DND-41 (cell line): ENCODE measurements at regions not wholly inside any gene's neighbourhood (a gene's known extent, or its start where the extent isn't known, plus 50 kb on each side); places are given as distances from the start of the nearest gene placed in this dataset.

Experiments
- ATAC-seq: fragments of 200-7000 bp; cut with Tn5 transposase; 3 replicates; pipeline ENCODE4 v1.9.1; 2021; ENCODE audit warnings: low read depth; ENCODE audit not compliant: insufficient read depth
- DNase-seq: peaks from one replicate; pipeline ENCODE4 v3.0.0-alpha.2; 2020
- H2AFZ ChIP-seq: 2 replicates; pipeline ENCODE4 v1.6.0; 2012; ENCODE audit warnings: low read depth, low read length
- H3K27ac ChIP-seq: 2 replicates; pipeline ENCODE4 v1.5.1; 2012; ENCODE audit warnings: low read length, inconsistent platforms
- H3K27me3 ChIP-seq: fragments of 200-600 bp; sonication (generic); 2 replicates; pipeline ENCODE4 v1.6.0; 2012; ENCODE audit warnings: low read length, mild to moderate bottlenecking, inconsistent platforms; ENCODE audit not compliant: insufficient read depth, poor library complexity
- H3K36me3 ChIP-seq: 2 replicates; pipeline ENCODE4 v1.5.1; 2012; ENCODE audit warnings: low read length, inconsistent platforms; ENCODE audit not compliant: insufficient read depth
- H3K4me1 ChIP-seq: 2 replicates; pipeline ENCODE4 v1.5.1; 2012; ENCODE audit warnings: mild to moderate bottlenecking, low read length; ENCODE audit not compliant: insufficient read depth
- H3K4me2 ChIP-seq: 2 replicates; pipeline ENCODE4 v1.6.0; 2012; ENCODE audit warnings: mild to moderate bottlenecking, moderate library complexity, low read length, inconsistent platforms; ENCODE audit not compliant: insufficient read depth
- H3K4me3 ChIP-seq, 2 experiments: fragments of 200-600 bp in 1 of 2; shearing (Covaris generic) in 1 of 2; 2 replicates each; pipeline ENCODE4 v1.5.1; 2012 to 2016; ENCODE audit warnings: inconsistent platforms in 2 of 2, low read length in 2 of 2, mild to moderate bottlenecking in 2 of 2, low read depth in 1 of 2, moderate library complexity in 1 of 2
- H3K79me2 ChIP-seq: 2 replicates; pipeline ENCODE4 v1.6.0; 2012; ENCODE audit warnings: low read length, inconsistent platforms; ENCODE audit not compliant: insufficient read depth
- H3K9ac ChIP-seq: 2 replicates; pipeline ENCODE4 v1.6.0; 2012; ENCODE audit warnings: low read depth, mild to moderate bottlenecking, inconsistent platforms, low read length, moderate library complexity
- H3K9me3 ChIP-seq: 2 replicates; pipeline ENCODE4 v1.5.1; 2012; ENCODE audit warnings: low read length, moderate library complexity, mild to moderate bottlenecking, inconsistent platforms; ENCODE audit not compliant: insufficient read depth, severe bottlenecking
- H4K20me1 ChIP-seq: 2 replicates; pipeline ENCODE4 v1.6.0; 2012; ENCODE audit warnings: low read length; ENCODE audit not compliant: insufficient read depth
- EZH2 ChIP-seq: IDR thresholded peaks from 3 replicates; pipeline ENCODE4 v1.6.1; 2012; ENCODE audit warnings: borderline replicate concordance, low read depth, mild to moderate bottlenecking, moderate library complexity, low read length, inconsistent platforms; ENCODE audit not compliant: severe bottlenecking
- TF ChIP-seq, protein P1 (sequence below): IDR thresholded peaks from 2 replicates; pipeline ENCODE4 v1.5.1; 2012; ENCODE audit warnings: borderline replicate concordance, low read length, moderate library complexity, mild to moderate bottlenecking; ENCODE audit not compliant: poor library complexity, severe bottlenecking; ENCODE audit errors: extremely low read depth

GRCh38 chr3:124409650-124410275, 320.5 kb upstream of the UMPS start:
- Histone ChIP-seq H3K4me3 (no peak overlapping the region), H3K4me1 (no peaks in the 10 kb centered on the region), H3K9me3 (no peaks in the 10 kb centered on the region), H3K27me3 (peaks cover 5% of the 10 kb centered on the region), H4K20me1 (no peaks in the 10 kb centered on the region; the same call in 1 of the 2 replicates), H3K4me2 (no peak overlapping the region), H3K9ac (no peak overlapping the region), H2AFZ (no peak overlapping the region), H3K36me3 (no peaks in the 10 kb centered on the region), H3K27ac (no peak overlapping the region), H3K79me2 (no peaks in the 10 kb centered on the region)
- ATAC-seq (no peak), DNase-seq (no peak)
- TF ChIP-seq, protein P1, sequence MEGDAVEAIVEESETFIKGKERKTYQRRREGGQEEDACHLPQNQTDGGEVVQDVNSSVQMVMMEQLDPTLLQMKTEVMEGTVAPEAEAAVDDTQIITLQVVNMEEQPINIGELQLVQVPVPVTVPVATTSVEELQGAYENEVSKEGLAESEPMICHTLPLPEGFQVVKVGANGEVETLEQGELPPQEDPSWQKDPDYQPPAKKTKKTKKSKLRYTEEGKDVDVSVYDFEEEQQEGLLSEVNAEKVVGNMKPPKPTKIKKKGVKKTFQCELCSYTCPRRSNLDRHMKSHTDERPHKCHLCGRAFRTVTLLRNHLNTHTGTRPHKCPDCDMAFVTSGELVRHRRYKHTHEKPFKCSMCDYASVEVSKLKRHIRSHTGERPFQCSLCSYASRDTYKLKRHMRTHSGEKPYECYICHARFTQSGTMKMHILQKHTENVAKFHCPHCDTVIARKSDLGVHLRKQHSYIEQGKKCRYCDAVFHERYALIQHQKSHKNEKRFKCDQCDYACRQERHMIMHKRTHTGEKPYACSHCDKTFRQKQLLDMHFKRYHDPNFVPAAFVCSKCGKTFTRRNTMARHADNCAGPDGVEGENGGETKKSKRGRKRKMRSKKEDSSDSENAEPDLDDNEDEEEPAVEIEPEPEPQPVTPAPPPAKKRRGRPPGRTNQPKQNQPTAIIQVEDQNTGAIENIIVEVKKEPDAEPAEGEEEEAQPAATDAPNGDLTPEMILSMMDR, result no peak
- no peak for TF ChIP-seq EZH2

- Histone ChIP-seq H3K4me2 (no peak overlapping the region), H4K20me1 (no peaks in the 10 kb centered on the region; the same call in 1 of the 2 replicates), H3K9ac (no peak overlapping the region), H3K9me3 (no peaks in the 10 kb centered on the region), H3K4me3 (no peak overlapping the region), H3K79me2 (no peaks in the 10 kb centered on the region), H3K27me3 (peaks cover 5% of the 10 kb centered on the region), H3K4me1 (no peaks in the 10 kb centered on the region), H3K27ac (no peak overlapping the region), H2AFZ (no peak overlapping the region), H3K36me3 (no peaks in the 10 kb centered on the region)
- DNase-seq (no peak), ATAC-seq (no peak)
- no peak for TF ChIP-seq EZH2
- TF ChIP-seq, protein P1, result no peak
These were observed 319.8 kb upstream of the UMPS start for GRCh38 chr3:124410471-124410870.

DNA sequence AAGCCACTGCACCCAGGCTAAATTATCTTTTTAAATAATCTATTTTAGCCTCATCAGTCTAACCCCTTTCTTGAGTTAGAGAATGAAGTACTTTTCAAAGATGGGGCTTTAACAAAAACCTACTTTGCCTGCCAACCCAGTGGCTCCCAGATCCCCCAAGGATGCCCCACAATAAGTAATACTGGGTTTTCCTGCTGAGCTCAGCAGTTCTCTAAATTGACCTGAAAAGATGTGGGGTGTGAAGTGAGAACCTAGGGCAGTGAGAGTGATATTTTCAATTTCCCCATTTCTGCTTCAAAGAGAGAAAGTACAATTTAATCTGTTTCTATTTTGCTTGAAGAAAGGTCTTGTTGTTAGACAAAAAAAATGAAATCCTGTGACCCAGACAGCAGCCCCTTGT, 318.5 kb upstream of the UMPS start:
- no peaks in the 10 kb centered on the region for H3K36me3 ChIP-seq
- H3K27me3 ChIP-seq, result peaks cover 8% of the 10 kb centered on the region
- no peaks in the 10 kb centered on the region; the same call in 1 of the 2 replicates for H4K20me1 ChIP-seq
- H3K27ac ChIP-seq, result no peak overlapping the region
- H3K9me3 ChIP-seq, result no peaks in the 10 kb centered on the region
- no peak overlapping the region for H3K9ac ChIP-seq
- ATAC-seq, result no peak
- no peaks in the 10 kb centered on the region for H3K4me1 ChIP-seq
- H2AFZ ChIP-seq, result no peak overlapping the region
- no peak overlapping the region for H3K4me3 ChIP-seq
- H3K79me2 ChIP-seq, result no peaks in the 10 kb centered on the region
- TF ChIP-seq EZH2, result no peak
- TF ChIP-seq, protein P1, result no peak
- no peak overlapping the region for H3K4me2 ChIP-seq
- no peak for DNase-seq

GRCh38 chr3:124412644-124413043, 317.6 kb upstream of the UMPS start:
- Histone ChIP-seq H4K20me1 (no peaks in the 10 kb centered on the region; the same call in 1 of the 2 replicates), H3K27me3 (peaks cover 8% of the 10 kb centered on the region), H3K4me3 (no peak overlapping the region), H3K4me2 (no peak overlapping the region), H3K79me2 (no peaks in the 10 kb centered on the region), H3K4me1 (no peaks in the 10 kb centered on the region), H3K36me3 (no peaks in the 10 kb centered on the region), H2AFZ (no peak overlapping the region), H3K9ac (no peak overlapping the region), H3K27ac (no peak overlapping the region), H3K9me3 (no peaks in the 10 kb centered on the region)
- DNase-seq (no peak), ATAC-seq (no peak)
- TF ChIP-seq EZH2, result no peak
- TF ChIP-seq, protein P1, result no peak
